SK-N-SH (cell line): ENCODE measurements at regions not wholly inside any gene's neighbourhood (a gene's known extent, or its start where the extent isn't known, plus 50 kb on each side); places are given as distances from the start of the nearest gene placed in this dataset.

Experiments used
- CHD2 ChIP-seq: fragments of 150-350 bp; IDR thresholded peaks from 2 replicates; pipeline ENCODE4 v1.6.1; 2018; ENCODE audit warnings: low read length; ENCODE audit not compliant: partially characterized antibody
- EZH2phosphoT487 ChIP-seq: fragments of 200-600 bp; sonication (generic); IDR thresholded peaks from 2 replicates; pipeline ENCODE4 v1.6.1; 2017; ENCODE audit warnings: low read depth, mixed run types, mild to moderate bottlenecking, antibody characterized with exemption, moderate library complexity, borderline replicate concordance
- FOSL2 ChIP-seq: IDR thresholded peaks from 2 replicates; pipeline ENCODE4 v1.4.0; 2012; ENCODE audit warnings: low read depth, mild to moderate bottlenecking, moderate library complexity, borderline replicate concordance
- GABPA ChIP-seq: IDR thresholded peaks from 2 replicates; pipeline ENCODE4 v1.4.0; 2012; ENCODE audit warnings: low read depth, mild to moderate bottlenecking
- JUND ChIP-seq: IDR thresholded peaks from 2 replicates; pipeline ENCODE4 v1.4.0; 2012
- RAD21 ChIP-seq: IDR thresholded peaks from 2 replicates; pipeline ENCODE4 v1.6.1; 2012; ENCODE audit warnings: mild to moderate bottlenecking, low read length
- RFX5 ChIP-seq: IDR thresholded peaks from 2 replicates; pipeline ENCODE4 v1.6.1; 2012; ENCODE audit warnings: mild to moderate bottlenecking, improper control_type of control experiment, low read length
- SMC3 ChIP-seq: IDR thresholded peaks from 2 replicates; pipeline ENCODE4 v1.6.1; 2012; ENCODE audit warnings: low read depth, low read length, improper control_type of control experiment
- TAF1 ChIP-seq: IDR thresholded peaks from 2 replicates; pipeline ENCODE4 v1.6.1; 2012; ENCODE audit warnings: low read depth, mild to moderate bottlenecking, low read length, moderate library complexity, borderline replicate concordance
- TF ChIP-seq, protein P1 (sequence below): IDR thresholded peaks from 2 replicates; pipeline ENCODE4 v1.6.1; 2012; ENCODE audit warnings: mild to moderate bottlenecking, low read depth, low read length, moderate library complexity
- TF ChIP-seq, protein P2 (sequence below): fragments of 200-600 bp; sonication (generic); IDR thresholded peaks from 2 replicates; pipeline ENCODE4 v1.6.1; 2017; ENCODE audit warnings: antibody characterized with exemption, mild to moderate bottlenecking, moderate library complexity

DNA sequence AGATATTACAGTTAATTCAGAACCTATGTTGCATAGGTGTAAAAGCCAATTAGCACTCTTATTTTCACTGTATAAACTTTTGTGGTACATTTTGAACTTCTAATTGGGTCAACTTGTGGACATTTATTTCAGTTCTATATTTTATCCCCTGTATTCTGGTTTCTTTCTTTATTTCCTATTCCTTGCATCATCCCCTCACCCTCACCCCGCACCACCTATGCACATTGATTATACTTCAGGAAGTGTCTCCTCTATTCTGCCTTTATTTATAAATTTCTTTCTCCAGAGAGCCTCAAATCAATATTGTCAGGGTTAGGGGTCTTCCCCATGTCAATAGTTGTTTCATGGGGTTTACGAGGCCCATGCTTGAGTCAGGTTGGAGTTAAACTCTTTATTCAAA, 83.1 kb downstream of the TEX13C start:
- TF ChIP-seq SMC3: no peak
- TF ChIP-seq, protein P1, sequence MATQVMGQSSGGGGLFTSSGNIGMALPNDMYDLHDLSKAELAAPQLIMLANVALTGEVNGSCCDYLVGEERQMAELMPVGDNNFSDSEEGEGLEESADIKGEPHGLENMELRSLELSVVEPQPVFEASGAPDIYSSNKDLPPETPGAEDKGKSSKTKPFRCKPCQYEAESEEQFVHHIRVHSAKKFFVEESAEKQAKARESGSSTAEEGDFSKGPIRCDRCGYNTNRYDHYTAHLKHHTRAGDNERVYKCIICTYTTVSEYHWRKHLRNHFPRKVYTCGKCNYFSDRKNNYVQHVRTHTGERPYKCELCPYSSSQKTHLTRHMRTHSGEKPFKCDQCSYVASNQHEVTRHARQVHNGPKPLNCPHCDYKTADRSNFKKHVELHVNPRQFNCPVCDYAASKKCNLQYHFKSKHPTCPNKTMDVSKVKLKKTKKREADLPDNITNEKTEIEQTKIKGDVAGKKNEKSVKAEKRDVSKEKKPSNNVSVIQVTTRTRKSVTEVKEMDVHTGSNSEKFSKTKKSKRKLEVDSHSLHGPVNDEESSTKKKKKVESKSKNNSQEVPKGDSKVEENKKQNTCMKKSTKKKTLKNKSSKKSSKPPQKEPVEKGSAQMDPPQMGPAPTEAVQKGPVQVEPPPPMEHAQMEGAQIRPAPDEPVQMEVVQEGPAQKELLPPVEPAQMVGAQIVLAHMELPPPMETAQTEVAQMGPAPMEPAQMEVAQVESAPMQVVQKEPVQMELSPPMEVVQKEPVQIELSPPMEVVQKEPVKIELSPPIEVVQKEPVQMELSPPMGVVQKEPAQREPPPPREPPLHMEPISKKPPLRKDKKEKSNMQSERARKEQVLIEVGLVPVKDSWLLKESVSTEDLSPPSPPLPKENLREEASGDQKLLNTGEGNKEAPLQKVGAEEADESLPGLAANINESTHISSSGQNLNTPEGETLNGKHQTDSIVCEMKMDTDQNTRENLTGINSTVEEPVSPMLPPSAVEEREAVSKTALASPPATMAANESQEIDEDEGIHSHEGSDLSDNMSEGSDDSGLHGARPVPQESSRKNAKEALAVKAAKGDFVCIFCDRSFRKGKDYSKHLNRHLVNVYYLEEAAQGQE: no peak
- no peak for TF ChIP-seq RFX5
- no peak for TF ChIP-seq GABPA
- TF ChIP-seq, protein P2, sequence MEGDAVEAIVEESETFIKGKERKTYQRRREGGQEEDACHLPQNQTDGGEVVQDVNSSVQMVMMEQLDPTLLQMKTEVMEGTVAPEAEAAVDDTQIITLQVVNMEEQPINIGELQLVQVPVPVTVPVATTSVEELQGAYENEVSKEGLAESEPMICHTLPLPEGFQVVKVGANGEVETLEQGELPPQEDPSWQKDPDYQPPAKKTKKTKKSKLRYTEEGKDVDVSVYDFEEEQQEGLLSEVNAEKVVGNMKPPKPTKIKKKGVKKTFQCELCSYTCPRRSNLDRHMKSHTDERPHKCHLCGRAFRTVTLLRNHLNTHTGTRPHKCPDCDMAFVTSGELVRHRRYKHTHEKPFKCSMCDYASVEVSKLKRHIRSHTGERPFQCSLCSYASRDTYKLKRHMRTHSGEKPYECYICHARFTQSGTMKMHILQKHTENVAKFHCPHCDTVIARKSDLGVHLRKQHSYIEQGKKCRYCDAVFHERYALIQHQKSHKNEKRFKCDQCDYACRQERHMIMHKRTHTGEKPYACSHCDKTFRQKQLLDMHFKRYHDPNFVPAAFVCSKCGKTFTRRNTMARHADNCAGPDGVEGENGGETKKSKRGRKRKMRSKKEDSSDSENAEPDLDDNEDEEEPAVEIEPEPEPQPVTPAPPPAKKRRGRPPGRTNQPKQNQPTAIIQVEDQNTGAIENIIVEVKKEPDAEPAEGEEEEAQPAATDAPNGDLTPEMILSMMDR: no peak
- TF ChIP-seq CHD2: no peak
- TF ChIP-seq FOSL2: no peak
- no peak for TF ChIP-seq EZH2phosphoT487
- no peak for TF ChIP-seq TAF1
- TF ChIP-seq RAD21: no peak
- TF ChIP-seq JUND: no peak
